ENCODE measurements at regions not wholly inside any gene's neighbourhood (a gene's known extent, or its start where the extent isn't known, plus 50 kb on each side); places are given as distances from the start of the nearest gene placed in this dataset.

DNA sequence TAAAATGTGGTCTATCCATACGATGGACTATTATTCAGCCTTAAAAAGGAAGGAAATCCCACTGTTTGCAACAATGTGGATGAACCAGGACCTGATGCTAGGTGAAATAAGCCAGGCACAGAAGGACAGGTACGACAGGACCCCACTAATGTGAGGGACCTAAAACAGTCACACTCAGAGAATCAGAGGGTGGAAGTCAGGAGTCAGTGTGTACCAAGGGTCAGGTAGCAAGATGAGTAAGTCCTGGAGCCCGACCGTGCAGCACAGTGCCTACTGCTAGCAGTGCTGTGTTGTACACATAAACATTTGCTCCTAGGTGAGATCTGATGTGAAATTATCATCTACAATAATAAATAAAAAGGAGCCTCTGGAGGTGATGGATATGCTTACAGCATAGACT lies 322.3 kb downstream of the GLRX3 start:
- TF ChIP-seq, protein P1, sequence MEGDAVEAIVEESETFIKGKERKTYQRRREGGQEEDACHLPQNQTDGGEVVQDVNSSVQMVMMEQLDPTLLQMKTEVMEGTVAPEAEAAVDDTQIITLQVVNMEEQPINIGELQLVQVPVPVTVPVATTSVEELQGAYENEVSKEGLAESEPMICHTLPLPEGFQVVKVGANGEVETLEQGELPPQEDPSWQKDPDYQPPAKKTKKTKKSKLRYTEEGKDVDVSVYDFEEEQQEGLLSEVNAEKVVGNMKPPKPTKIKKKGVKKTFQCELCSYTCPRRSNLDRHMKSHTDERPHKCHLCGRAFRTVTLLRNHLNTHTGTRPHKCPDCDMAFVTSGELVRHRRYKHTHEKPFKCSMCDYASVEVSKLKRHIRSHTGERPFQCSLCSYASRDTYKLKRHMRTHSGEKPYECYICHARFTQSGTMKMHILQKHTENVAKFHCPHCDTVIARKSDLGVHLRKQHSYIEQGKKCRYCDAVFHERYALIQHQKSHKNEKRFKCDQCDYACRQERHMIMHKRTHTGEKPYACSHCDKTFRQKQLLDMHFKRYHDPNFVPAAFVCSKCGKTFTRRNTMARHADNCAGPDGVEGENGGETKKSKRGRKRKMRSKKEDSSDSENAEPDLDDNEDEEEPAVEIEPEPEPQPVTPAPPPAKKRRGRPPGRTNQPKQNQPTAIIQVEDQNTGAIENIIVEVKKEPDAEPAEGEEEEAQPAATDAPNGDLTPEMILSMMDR (conservative IDR thresholded peaks at IDR 0.05; ENCODE audit: low read depth, low read length): no peak
- no peak for TF ChIP-seq EZH2phosphoT487 (IDR thresholded peaks at IDR 0.05; ENCODE audit: borderline replicate concordance, low read length)
- no peak for TF ChIP-seq EZH2 (IDR thresholded peaks at IDR 0.05; ENCODE audit: low read length, unreplicated experiment)
